Stimulated activated CD8-positive, alpha-beta memory T cell treated with anti-CD3 and anti-CD28 coated beads, Interleukin-15, amount 100 ng/mL, for 24 hours (primary cell): ENCODE measurements at regions not wholly inside any gene's neighbourhood (a gene's known extent, or its start where the extent isn't known, plus 50 kb on each side); places are given as distances from the start of the nearest gene placed in this dataset.
"Not testable (repeated sequence)": the region's sequence is repeated elsewhere in the genome, so short reads cannot be mapped to it uniquely, and the experiment has no call there.

Experiments
- DNase-seq: peaks from one replicate; pipeline ENCODE4 v3.0.0-alpha.2; 2020; ENCODE audit warnings: low read depth

- no peak for DNase-seq
Observed at GRCh38 chr14:87419925-87420324, 573.1 kb downstream of the GALC start.

- no peak for DNase-seq
Observed at GRCh38 chr14:87411370-87411769, 581.6 kb downstream of the GALC start.

GRCh38 chr14:87409393-87409792 lies 583.6 kb downstream of the GALC start:
- no peak for DNase-seq

- DNase-seq: no peak
Observed at GRCh38 chr14:87407344-87407743, 585.6 kb downstream of the GALC start.

GRCh38 chr14:87405563-87405962 lies 587.4 kb downstream of the GALC start:
- no peak for DNase-seq

GRCh38 chr14:87397499-87397898 lies 595.5 kb downstream of the GALC start:
- no peak for DNase-seq

- DNase-seq: no peak
Observed at GRCh38 chr14:87391066-87391465, 601.9 kb downstream of the GALC start.

GRCh38 chr14:87388946-87389345 lies 604.0 kb downstream of the GALC start:
- DNase-seq: no peak

GRCh38 chr14:87387806-87388205 lies 605.2 kb downstream of the GALC start:
- DNase-seq: no peak

GRCh38 chr14:87386524-87386923 lies 606.5 kb downstream of the GALC start:
- DNase-seq: no peak

GRCh38 chr14:87380054-87380453 lies 612.9 kb downstream of the GALC start:
- DNase-seq: no peak

GRCh38 chr14:87368751-87369150 lies 624.2 kb downstream of the GALC start:
- DNase-seq: no peak

GRCh38 chr14:87360246-87360645 lies 632.7 kb downstream of the GALC start:
- not testable (repeated sequence) for DNase-seq

- no peak for DNase-seq
Observed at GRCh38 chr14:87351007-87351406, 642.0 kb downstream of the GALC start.

- no peak for DNase-seq
Observed at GRCh38 chr14:87349921-87350320, 643.1 kb downstream of the GALC start.

GRCh38 chr14:87343652-87344051 lies 649.3 kb downstream of the GALC start:
- no peak for DNase-seq

GRCh38 chr14:87334997-87335685 lies 657.8 kb downstream of the GALC start:
- no peak for DNase-seq

GRCh38 chr14:87331991-87332390 lies 661.0 kb downstream of the GALC start:
- DNase-seq: no peak

- no peak for DNase-seq
Observed at GRCh38 chr14:87325741-87326140, 667.2 kb downstream of the GALC start.

- DNase-seq: no peak
Observed at GRCh38 chr14:87323191-87323590, 669.8 kb downstream of the GALC start.

GRCh38 chr14:87321548-87321947 lies 671.4 kb downstream of the GALC start:
- DNase-seq: no peak

GRCh38 chr14:87312894-87313205 lies 680.1 kb downstream of the GALC start:
- no peak for DNase-seq

- DNase-seq: no peak
Observed at GRCh38 chr14:87312169-87312893, 680.7 kb downstream of the GALC start.

GRCh38 chr14:87309557-87309956 lies 683.4 kb downstream of the GALC start:
- DNase-seq: no peak
